Tibial nerve (tissue), 4 donors: ENCODE measurements at regions not wholly inside any gene's neighbourhood (a gene's known extent, or its start where the extent isn't known, plus 50 kb on each side); places are given as distances from the start of the nearest gene placed in this dataset.

Source experiments
- DNase-seq, 2 donors: peaks; one replicate each; pipeline ENCODE4 v3.0.0-alpha.2; 2019; ENCODE audit warnings: low spot score in 2 of 2
- H3K27ac ChIP-seq, 4 donors: fragments of 200-600 bp; sonication (generic) in 3 of 4; one replicate each; pipeline ENCODE4 v1.5.1; 2017 to 2019; ENCODE audit warnings: mild to moderate bottlenecking in 1 of 4
- H3K27me3 ChIP-seq, 2 donors: fragments of 200-600 bp; sonication (generic) in 1 of 2; one replicate each; pipeline versions ENCODE4 v1.5.1 to v1.6.0; 2017 to 2019
- H3K36me3 ChIP-seq, 3 donors: fragments of 200-600 bp; sonication (generic); one replicate each; pipeline ENCODE4 v1.5.1; 2018 to 2019
- H3K4me1 ChIP-seq, 4 donors: fragments of 200-600 bp; sonication (generic) in 3 of 4; one replicate each; pipeline ENCODE4 v1.5.1; 2017 to 2019
- H3K4me3 ChIP-seq, 4 donors: fragments of 200-600 bp; sonication (generic) in 3 of 4; one replicate each; pipeline ENCODE4 v1.5.1; 2017 to 2019; ENCODE audit warnings: mild to moderate bottlenecking in 1 of 4, moderate library complexity in 1 of 4
- H3K9me3 ChIP-seq, 4 donors: fragments of 200-600 bp; sonication (generic) in 3 of 4; one replicate each; pipeline ENCODE4 v1.5.1; 2017 to 2019
- CTCF ChIP-seq, 5 experiments: fragments of 200-600 bp in 3 of 5; fragments of 450-650 bp in 2 of 5; sonication (generic) in 3 of 5; IDR thresholded peaks; one replicate each; pipeline ENCODE4 v1.5.1; 2016 to 2019; ENCODE audit warnings: antibody characterized with exemption in 5 of 5, mild to moderate bottlenecking in 3 of 5, moderate library complexity in 2 of 5
- EP300 ChIP-seq, 2 donors: sonication (generic); formaldehyde crosslinking; IDR thresholded peaks; one replicate each; pipeline ENCODE4 v1.6.1; 2017; ENCODE audit warnings: antibody characterized with exemption in 2 of 2, mild to moderate bottlenecking in 1 of 2
- POLR2A ChIP-seq, 2 donors: fragments of 450-650 bp; IDR thresholded peaks; one replicate each; pipeline ENCODE4 v1.6.1; 2017; ENCODE audit warnings: antibody characterized with exemption in 2 of 2, mild to moderate bottlenecking in 2 of 2, moderate library complexity in 2 of 2
- WGBS, 2 donors: methylation state at CpG; one replicate each; pipeline ENCODE4 v1.1.5; 2018; 5-methylcytosine and 5-hydroxymethylcytosine counted together

- Histone ChIP-seq H3K36me3 (no peaks in the 10 kb centered on the region), H3K27me3 (no peaks in the 10 kb centered on the region), H3K9me3 (no peaks in the 10 kb centered on the region), H3K4me3 (no peak overlapping the region), H3K27ac (no peak overlapping the region), H3K4me1 (no peaks in the 10 kb centered on the region)
- 64 to 66% methylated on average over 5 of the region's 5 CpGs for WGBS, 2 donors
- no peak for TF ChIP-seq CTCF (IDR thresholded peaks at IDR 0.05)
- TF ChIP-seq EP300 (IDR thresholded peaks at IDR 0.05), result no peak
- no peak for TF ChIP-seq POLR2A (IDR thresholded peaks at IDR 0.05)
- DNase-seq, result no peak
Measured at GRCh38 chr1:222441066-222441465, 106.8 kb downstream of the HHIPL2 start.

- Histone ChIP-seq H3K9me3 (peaks cover 0 to 21% (median 4%) of the 10 kb centered on the region in 4 donors), H3K27me3 (no peaks in the 10 kb centered on the region), H3K4me1 (no peaks in the 10 kb centered on the region), H3K36me3 (no peaks in the 10 kb centered on the region), H3K27ac (no peak overlapping the region), H3K4me3 (no peak overlapping the region)
- TF ChIP-seq POLR2A (IDR thresholded peaks at IDR 0.05) (no peak), EP300 (IDR thresholded peaks at IDR 0.05) (no peak), CTCF (IDR thresholded peaks at IDR 0.05) (no peak)
- DNase-seq, result no peak
- 94 to 100% methylated on average over 1 of the region's 1 CpG for WGBS, 2 donors
Measured at GRCh38 chr1:222424826-222425225, 123.1 kb downstream of the HHIPL2 start.

GRCh38 chr1:222421380-222421779 is 126.5 kb downstream of the HHIPL2 start:
- no peak for DNase-seq
- no peak overlapping the region for H3K4me3 ChIP-seq

GRCh38 chr1:222420633-222421032 is 127.3 kb downstream of the HHIPL2 start:
- Histone ChIP-seq H3K27me3 (no peaks in the 10 kb centered on the region), H3K4me3 (no peak overlapping the region), H3K9me3 (peaks cover 0 to 11% (median 1%) of the 10 kb centered on the region in 4 donors), H3K27ac (no peak overlapping the region), H3K36me3 (no peaks in the 10 kb centered on the region), H3K4me1 (no peaks in the 10 kb centered on the region)
- DNase-seq, result no peak
- TF ChIP-seq POLR2A (IDR thresholded peaks at IDR 0.05) (no peak), EP300 (IDR thresholded peaks at IDR 0.05) (no peak)
- 74 to 86% methylated on average over 1 of the region's 1 CpG for WGBS, 2 donors

More at GRCh38 chr1:222421380-222421779, 126.5 kb downstream of the HHIPL2 start:
- Histone ChIP-seq H3K27me3 (no peaks in the 10 kb centered on the region), H3K9me3 (peaks cover 0 to 19% (median 4%) of the 10 kb centered on the region in 4 donors), H3K4me1 (no peaks in the 10 kb centered on the region), H3K27ac (no peak overlapping the region), H3K36me3 (no peaks in the 10 kb centered on the region)
- TF ChIP-seq EP300 (IDR thresholded peaks at IDR 0.05) (no peak), POLR2A (IDR thresholded peaks at IDR 0.05) (no peak), CTCF (IDR thresholded peaks at IDR 0.05) (no peak)

GRCh38 chr1:222418654-222419053 is 129.2 kb downstream of the HHIPL2 start:
- H3K27me3 ChIP-seq, result no peaks in the 10 kb centered on the region
- no peaks in the 10 kb centered on the region for H3K36me3 ChIP-seq
- H3K4me3 ChIP-seq, result no peak overlapping the region
- TF ChIP-seq POLR2A (IDR thresholded peaks at IDR 0.05) (no peak), EP300 (IDR thresholded peaks at IDR 0.05) (no peak)
- DNase-seq, result no peak
- 73 to 76% methylated on average over 1 of the region's 1 CpG for WGBS, 2 donors
- H3K4me1 ChIP-seq, result no peaks in the 10 kb centered on the region
- no peak overlapping the region for H3K27ac ChIP-seq
- no peaks in the 10 kb centered on the region for H3K9me3 ChIP-seq

GRCh38 chr1:222417264-222417663 is 130.6 kb downstream of the HHIPL2 start:
- no peak for TF ChIP-seq EP300 (IDR thresholded peaks at IDR 0.05)
- TF ChIP-seq POLR2A (IDR thresholded peaks at IDR 0.05), result no peak
- TF ChIP-seq CTCF (IDR thresholded peaks at IDR 0.05), result no peak
- H3K27ac ChIP-seq, result no peak overlapping the region
- H3K9me3 ChIP-seq, result no peaks in the 10 kb centered on the region
- no peak for DNase-seq
- no peaks in the 10 kb centered on the region for H3K4me1 ChIP-seq
- WGBS, 2 donors, result 72 to 78% methylated on average over 4 of the region's 4 CpGs
- H3K4me3 ChIP-seq, result no peak overlapping the region
- H3K27me3 ChIP-seq, result no peaks in the 10 kb centered on the region
- H3K36me3 ChIP-seq, result no peaks in the 10 kb centered on the region
